ENCODE measurements at regions not wholly inside any gene's neighbourhood (a gene's known extent, or its start where the extent isn't known, plus 50 kb on each side); places are given as distances from the start of the nearest gene placed in this dataset.
"Not testable (repeated sequence)": the region's sequence is repeated elsewhere in the genome, so short reads cannot be mapped to it uniquely, and the experiment has no call there.

- Histone ChIP-seq H4K20me1 (ENCODE audit: insufficient read depth, low read length) (no peaks in the 10 kb centered on the region), H3K27me3 (ENCODE audit: insufficient read depth, low read length) (peaks cover 21% of the 10 kb centered on the region), H3K4me2 (ENCODE audit: insufficient read depth, low read length) (no peak overlapping the region), H3K27ac (ENCODE audit: low read depth, low read length) (no peak overlapping the region), H3K4me3 (ENCODE audit: insufficient read depth, low read length) (no peak overlapping the region), H3K4me1 (ENCODE audit: insufficient read depth, low read length) (no peaks in the 10 kb centered on the region), H3K9me3 (ENCODE audit: low read depth, low read length) (no peaks in the 10 kb centered on the region), H3K36me3 (ENCODE audit: insufficient read depth, low read length) (no peaks in the 10 kb centered on the region), H2AFZ (ENCODE audit: low read length) (no peak overlapping the region), H3K79me2 (ENCODE audit: insufficient read depth, low read length) (no peaks in the 10 kb centered on the region)
- TF ChIP-seq, protein P1, sequence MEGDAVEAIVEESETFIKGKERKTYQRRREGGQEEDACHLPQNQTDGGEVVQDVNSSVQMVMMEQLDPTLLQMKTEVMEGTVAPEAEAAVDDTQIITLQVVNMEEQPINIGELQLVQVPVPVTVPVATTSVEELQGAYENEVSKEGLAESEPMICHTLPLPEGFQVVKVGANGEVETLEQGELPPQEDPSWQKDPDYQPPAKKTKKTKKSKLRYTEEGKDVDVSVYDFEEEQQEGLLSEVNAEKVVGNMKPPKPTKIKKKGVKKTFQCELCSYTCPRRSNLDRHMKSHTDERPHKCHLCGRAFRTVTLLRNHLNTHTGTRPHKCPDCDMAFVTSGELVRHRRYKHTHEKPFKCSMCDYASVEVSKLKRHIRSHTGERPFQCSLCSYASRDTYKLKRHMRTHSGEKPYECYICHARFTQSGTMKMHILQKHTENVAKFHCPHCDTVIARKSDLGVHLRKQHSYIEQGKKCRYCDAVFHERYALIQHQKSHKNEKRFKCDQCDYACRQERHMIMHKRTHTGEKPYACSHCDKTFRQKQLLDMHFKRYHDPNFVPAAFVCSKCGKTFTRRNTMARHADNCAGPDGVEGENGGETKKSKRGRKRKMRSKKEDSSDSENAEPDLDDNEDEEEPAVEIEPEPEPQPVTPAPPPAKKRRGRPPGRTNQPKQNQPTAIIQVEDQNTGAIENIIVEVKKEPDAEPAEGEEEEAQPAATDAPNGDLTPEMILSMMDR (IDR thresholded peaks at IDR 0.05; ENCODE audit: extremely low read depth, low read depth, low read length) = no peak
- no peak for DNase-seq (ENCODE audit: insufficient read length, low spot score, missing footprints)
Observed at GRCh38 chr14:52150162-52150561, 81.3 kb upstream of the NID2 start.

DNA sequence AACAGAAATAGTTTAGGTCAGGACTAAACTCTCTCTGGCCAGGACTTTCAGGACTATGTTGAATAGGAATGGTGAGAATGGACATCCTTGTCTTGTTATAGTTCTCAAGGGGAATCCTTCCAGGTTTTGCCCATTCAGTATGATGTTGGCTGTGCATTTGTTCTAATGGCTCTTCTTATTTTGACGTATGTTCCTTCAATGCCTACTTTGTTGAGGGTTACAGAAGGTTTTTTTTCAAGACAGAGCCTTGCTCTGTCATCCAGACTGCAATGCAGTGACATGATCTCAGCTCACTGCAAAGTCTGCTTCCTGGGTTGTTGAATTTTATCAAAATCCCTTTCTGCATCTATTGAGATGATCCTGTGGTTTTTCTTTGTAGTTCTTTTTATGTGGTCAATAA is 79.5 kb upstream of the NID2 start:
- Histone ChIP-seq H4K20me1 (ENCODE audit: insufficient read depth, low read length) (no peaks in the 10 kb centered on the region), H3K27ac (ENCODE audit: low read depth, low read length) (no peak overlapping the region), H3K79me2 (ENCODE audit: insufficient read depth, low read length) (no peaks in the 10 kb centered on the region), H3K9me3 (ENCODE audit: low read depth, low read length) (no peaks in the 10 kb centered on the region), H3K27me3 (ENCODE audit: insufficient read depth, low read length) (peaks cover 21% of the 10 kb centered on the region), H2AFZ (ENCODE audit: low read length) (no peak overlapping the region), H3K4me3 (ENCODE audit: insufficient read depth, low read length) (no peak overlapping the region), H3K36me3 (ENCODE audit: insufficient read depth, low read length) (no peaks in the 10 kb centered on the region), H3K4me2 (ENCODE audit: insufficient read depth, low read length) (no peak overlapping the region), H3K4me1 (ENCODE audit: insufficient read depth, low read length) (no peaks in the 10 kb centered on the region)
- DNase-seq (ENCODE audit: insufficient read length, low spot score, missing footprints) = no peak
- TF ChIP-seq, protein P1 (IDR thresholded peaks at IDR 0.05; ENCODE audit: extremely low read depth, low read depth, low read length) = no peak

GRCh38 chr14:52146504-52146903 is 77.6 kb upstream of the NID2 start:
- H3K79me2 ChIP-seq (ENCODE audit: insufficient read depth, low read length) = no peaks in the 10 kb centered on the region
- no peak overlapping the region for H3K4me2 ChIP-seq (ENCODE audit: insufficient read depth, low read length)
- H3K27ac ChIP-seq (ENCODE audit: low read depth, low read length) = no peak overlapping the region
- TF ChIP-seq, protein P1 (IDR thresholded peaks at IDR 0.05; ENCODE audit: extremely low read depth, low read depth, low read length) = peak; percentile 37
- H3K36me3 ChIP-seq (ENCODE audit: insufficient read depth, low read length) = no peaks in the 10 kb centered on the region
- H3K4me1 ChIP-seq (ENCODE audit: insufficient read depth, low read length) = no peaks in the 10 kb centered on the region
- no peak for DNase-seq (ENCODE audit: insufficient read length, low spot score, missing footprints)
- H2AFZ ChIP-seq (ENCODE audit: low read length) = no peak overlapping the region
- no peaks in the 10 kb centered on the region for H3K9me3 ChIP-seq (ENCODE audit: low read depth, low read length)
- H4K20me1 ChIP-seq (ENCODE audit: insufficient read depth, low read length) = no peaks in the 10 kb centered on the region
- no peak overlapping the region for H3K4me3 ChIP-seq (ENCODE audit: insufficient read depth, low read length)
- H3K27me3 ChIP-seq (ENCODE audit: insufficient read depth, low read length) = peaks cover 21% of the 10 kb centered on the region

- H3K79me2 ChIP-seq (ENCODE audit: insufficient read depth, low read length); H3K27ac ChIP-seq (ENCODE audit: low read depth, low read length); H3K4me2 ChIP-seq (ENCODE audit: insufficient read depth, low read length); H3K36me3 ChIP-seq (ENCODE audit: insufficient read depth, low read length); H3K4me3 ChIP-seq (ENCODE audit: insufficient read depth, low read length); H4K20me1 ChIP-seq (ENCODE audit: insufficient read depth, low read length); DNase-seq (ENCODE audit: insufficient read length, low spot score, missing footprints); H3K9me3 ChIP-seq (ENCODE audit: low read depth, low read length); H3K4me1 ChIP-seq (ENCODE audit: insufficient read depth, low read length); H2AFZ ChIP-seq (ENCODE audit: low read length): not testable (repeated sequence)
- peaks cover 15% of the 10 kb centered on the region for H3K27me3 ChIP-seq (ENCODE audit: insufficient read depth, low read length)
Observed at GRCh38 chr14:52144099-52144498, 75.2 kb upstream of the NID2 start.

Data from osteoblast (primary cell).